Loucy (cell line): ENCODE measurements at regions not wholly inside any gene's neighbourhood (a gene's known extent, or its start where the extent isn't known, plus 50 kb on each side); places are given as distances from the start of the nearest gene placed in this dataset.

Source experiments
- H2AFZ ChIP-seq: fragments of 200-600 bp; sonication (generic); 2 replicates; pipeline ENCODE4 v1.6.0; 2016; ENCODE audit warnings: antibody characterized with exemption, mild to moderate bottlenecking, low read length, moderate library complexity
- H3F3A ChIP-seq: fragments of 200-600 bp; 2 replicates; pipeline ENCODE4 v1.6.0; 2016; ENCODE audit warnings: antibody characterized with exemption, low read depth, mild to moderate bottlenecking
- H3K27me3 ChIP-seq: fragments of 200-600 bp; sonication (generic); 2 replicates; pipeline ENCODE4 v1.6.1; 2014; ENCODE audit warnings: low read length, mild to moderate bottlenecking; ENCODE audit not compliant: insufficient read depth, poor library complexity, severe bottlenecking
- H3K36me3 ChIP-seq: fragments of 200-600 bp; sonication (generic); 2 replicates; pipeline ENCODE4 v1.6.1; 2016; ENCODE audit warnings: low read length; ENCODE audit not compliant: insufficient read depth
- H3K4me1 ChIP-seq: fragments of 200-600 bp; sonication (generic); 2 replicates; pipeline ENCODE4 v1.5.1; 2014; ENCODE audit warnings: low read length, mild to moderate bottlenecking; ENCODE audit not compliant: insufficient read depth, poor library complexity, severe bottlenecking
- H3K4me2 ChIP-seq: fragments of 200-600 bp; sonication (generic); 2 replicates; pipeline ENCODE4 v1.6.0; 2014; ENCODE audit warnings: antibody characterized with exemption, low read length, low read depth, mild to moderate bottlenecking; ENCODE audit not compliant: poor library complexity, severe bottlenecking
- H3K4me3 ChIP-seq: fragments of 200-600 bp; sonication (generic); 2 replicates; pipeline ENCODE4 v1.5.1; 2014; ENCODE audit warnings: low read length, mild to moderate bottlenecking, mixed read lengths; ENCODE audit not compliant: poor library complexity, severe bottlenecking
- H3K79me2 ChIP-seq: fragments of 200-600 bp; sonication (generic); 2 replicates; pipeline ENCODE4 v1.6.1; 2014; ENCODE audit warnings: low read length; ENCODE audit not compliant: insufficient read depth
- H3K9ac ChIP-seq: fragments of 200-600 bp; sonication (generic); 2 replicates; pipeline ENCODE4 v1.6.0; 2014; ENCODE audit warnings: mild to moderate bottlenecking, low read depth, low read length, moderate library complexity; ENCODE audit not compliant: poor library complexity, severe bottlenecking
- H3K9me2 ChIP-seq: fragments of 200-600 bp; sonication (generic); replicated peaks from 2 replicates; pipeline ENCODE4 v1.6.1; 2016; ENCODE audit warnings: low read depth, low read length, mixed read lengths
- H3K9me3 ChIP-seq: fragments of 200-600 bp; sonication (generic); 2 replicates; pipeline ENCODE4 v1.6.1; 2014; ENCODE audit warnings: mild to moderate bottlenecking, antibody characterized with exemption, low read length, low read depth; ENCODE audit not compliant: insufficient read depth
- H4K20me1 ChIP-seq: fragments of 200-600 bp; sonication (generic); 2 replicates; pipeline ENCODE4 v1.6.0; 2014; ENCODE audit warnings: antibody characterized with exemption, low read length, mild to moderate bottlenecking; ENCODE audit not compliant: insufficient read depth, poor library complexity, severe bottlenecking
- EZH2phosphoT487 ChIP-seq: fragments of 200-600 bp; IDR thresholded peaks from 2 replicates; pipeline ENCODE4 v1.6.1; 2018; ENCODE audit warnings: antibody characterized with exemption, mild to moderate bottlenecking, moderate library complexity, borderline replicate concordance
- TF ChIP-seq, protein P1 (sequence below): fragments of 200-600 bp; sonication (generic); conservative IDR thresholded peaks from 2 replicates; pipeline ENCODE4 v1.5.1; 2014; ENCODE audit warnings: mild to moderate bottlenecking, antibody characterized with exemption, low read length

- H3K27me3 ChIP-seq = no peaks in the 10 kb centered on the region
- no peak overlapping the region for H3K9ac ChIP-seq
- H3K4me3 ChIP-seq = no peak overlapping the region
- H2AFZ ChIP-seq = no peak overlapping the region
- H4K20me1 ChIP-seq = no peaks in the 10 kb centered on the region
- no peaks in the 10 kb centered on the region for H3K36me3 ChIP-seq
- H3F3A ChIP-seq = no peaks in the 10 kb centered on the region
- no peak overlapping the region for H3K4me2 ChIP-seq
- TF ChIP-seq, protein P1, sequence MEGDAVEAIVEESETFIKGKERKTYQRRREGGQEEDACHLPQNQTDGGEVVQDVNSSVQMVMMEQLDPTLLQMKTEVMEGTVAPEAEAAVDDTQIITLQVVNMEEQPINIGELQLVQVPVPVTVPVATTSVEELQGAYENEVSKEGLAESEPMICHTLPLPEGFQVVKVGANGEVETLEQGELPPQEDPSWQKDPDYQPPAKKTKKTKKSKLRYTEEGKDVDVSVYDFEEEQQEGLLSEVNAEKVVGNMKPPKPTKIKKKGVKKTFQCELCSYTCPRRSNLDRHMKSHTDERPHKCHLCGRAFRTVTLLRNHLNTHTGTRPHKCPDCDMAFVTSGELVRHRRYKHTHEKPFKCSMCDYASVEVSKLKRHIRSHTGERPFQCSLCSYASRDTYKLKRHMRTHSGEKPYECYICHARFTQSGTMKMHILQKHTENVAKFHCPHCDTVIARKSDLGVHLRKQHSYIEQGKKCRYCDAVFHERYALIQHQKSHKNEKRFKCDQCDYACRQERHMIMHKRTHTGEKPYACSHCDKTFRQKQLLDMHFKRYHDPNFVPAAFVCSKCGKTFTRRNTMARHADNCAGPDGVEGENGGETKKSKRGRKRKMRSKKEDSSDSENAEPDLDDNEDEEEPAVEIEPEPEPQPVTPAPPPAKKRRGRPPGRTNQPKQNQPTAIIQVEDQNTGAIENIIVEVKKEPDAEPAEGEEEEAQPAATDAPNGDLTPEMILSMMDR = no peak
- TF ChIP-seq EZH2phosphoT487 = no peak
- no peaks in the 10 kb centered on the region for H3K4me1 ChIP-seq
- H3K9me2 ChIP-seq = no peaks in the 10 kb centered on the region
- H3K79me2 ChIP-seq = no peaks in the 10 kb centered on the region
- H3K9me3 ChIP-seq = no peaks in the 10 kb centered on the region
These were observed 395.5 kb downstream of the STK39 start for GRCh38 chr2:167851876-167852275.

- no peak overlapping the region for H3K4me2 ChIP-seq
- no peak overlapping the region for H2AFZ ChIP-seq
- no peak overlapping the region for H3K9ac ChIP-seq
- no peak overlapping the region for H3K4me3 ChIP-seq
- H3K27me3 ChIP-seq = no peaks in the 10 kb centered on the region
- TF ChIP-seq EZH2phosphoT487 = no peak
- TF ChIP-seq, protein P1 = no peak
- no peaks in the 10 kb centered on the region for H3K36me3 ChIP-seq
- H4K20me1 ChIP-seq = no peaks in the 10 kb centered on the region
- no peaks in the 10 kb centered on the region for H3K4me1 ChIP-seq
- H3F3A ChIP-seq = no peaks in the 10 kb centered on the region
- H3K79me2 ChIP-seq = no peaks in the 10 kb centered on the region
- no peaks in the 10 kb centered on the region for H3K9me3 ChIP-seq
- no peaks in the 10 kb centered on the region for H3K9me2 ChIP-seq
These were observed 396.0 kb downstream of the STK39 start for GRCh38 chr2:167851323-167851860.

- Histone ChIP-seq H3K9me2 (no peaks in the 10 kb centered on the region), H4K20me1 (no peaks in the 10 kb centered on the region), H3K4me2 (no peak overlapping the region), H2AFZ (no peak overlapping the region), H3K9me3 (no peaks in the 10 kb centered on the region), H3K9ac (no peak overlapping the region), H3K36me3 (no peaks in the 10 kb centered on the region), H3F3A (no peaks in the 10 kb centered on the region), H3K27me3 (no peaks in the 10 kb centered on the region), H3K4me3 (no peak overlapping the region), H3K4me1 (no peaks in the 10 kb centered on the region), H3K79me2 (no peaks in the 10 kb centered on the region)
- no peak for TF ChIP-seq EZH2phosphoT487
- TF ChIP-seq, protein P1 = peak; percentile 58
These were observed 402.5 kb downstream of the STK39 start for GRCh38 chr2:167844714-167845530.
